B cell (primary cell): ENCODE measurements at regions not wholly inside any gene's neighbourhood (a gene's known extent, or its start where the extent isn't known, plus 50 kb on each side); places are given as distances from the start of the nearest gene placed in this dataset.

Source experiments
- ATAC-seq: fragments of 200-7000 bp; cut with Tn5 transposase; one replicate; pipeline ENCODE4 v1.10.0; 2021; ENCODE audit warnings: low read depth, mild to moderate bottlenecking, moderate number of reproducible peaks, moderate library complexity
- CTCF ChIA-PET: fragments of 350-600 bp; sonication (Branson Sonifier 250); formaldehyde crosslinking; loops from one replicate; lab custom pipeline; 2021; ENCODE audit warnings: antibody characterized with exemption, inconsistent platforms; lab: Charles Lee
- POLR2A ChIA-PET: fragments of 350-600 bp; sonication (Branson Sonifier 250); formaldehyde crosslinking; loops from one replicate; lab custom pipeline; 2021; ENCODE audit warnings: antibody characterized with exemption; lab: Charles Lee
- DNase-seq: peaks from one replicate; pipeline ENCODE4 v3.0.0; 2013
- H2AFZ ChIP-seq: 2 replicates; pipeline ENCODE4 v1.6.1; 2012; ENCODE audit warnings: mild to moderate bottlenecking, low read depth, low read length; ENCODE audit not compliant: insufficient read depth, poor library complexity, severe bottlenecking
- H3K27ac ChIP-seq, 2 donors: 1 replicate in 1 of 2; 2 replicates in 1 of 2; pipeline ENCODE4 v1.5.1; 2012 to 2013; ENCODE audit warnings: low read length in 2 of 2, mild to moderate bottlenecking in 2 of 2, moderate library complexity in 1 of 2
- H3K27me3 ChIP-seq, 4 experiments: fragments of 200-600 bp in 1 of 4; sonication (generic) in 1 of 4; replicated peaks in 1 of 4; 1 replicate in 2 of 4; 2 replicates in 2 of 4; pipeline versions ENCODE4 v1.6.1 to v1.7.0; 2013 to 2016; ENCODE audit warnings: low read length in 3 of 4, mild to moderate bottlenecking in 2 of 4, mixed read lengths in 1 of 4, moderate library complexity in 1 of 4; ENCODE audit not compliant: insufficient read depth in 4 of 4, control insufficient read depth in 3 of 4; ENCODE audit errors: control extremely low read depth in 1 of 4
- H3K36me3 ChIP-seq, 2 experiments: replicated peaks in 1 of 2; 1 replicate in 1 of 2; 2 replicates in 1 of 2; pipeline versions ENCODE4 v1.6.1 to v1.7.1; 2013; ENCODE audit warnings: low read length in 1 of 2; ENCODE audit not compliant: insufficient read depth in 2 of 2, control insufficient read depth in 1 of 2; ENCODE audit errors: control extremely low read depth in 1 of 2, extremely low read depth in 1 of 2
- H3K4me1 ChIP-seq, 2 donors: fragments of 200-600 bp in 1 of 2; sonication (generic) in 1 of 2; 1 replicate in 1 of 2; 2 replicates in 1 of 2; pipeline versions ENCODE4 v1.5.1 to v1.6.1; 2013 to 2017; ENCODE audit warnings: low read length in 2 of 2; ENCODE audit not compliant: control insufficient read depth in 2 of 2, insufficient read depth in 2 of 2
- H3K4me2 ChIP-seq: replicated peaks from 2 replicates; pipeline ENCODE3; 2012; ENCODE audit warnings: mild to moderate bottlenecking, low read depth, low read length; ENCODE audit not compliant: poor library complexity, severe bottlenecking
- H3K4me3 ChIP-seq, 5 experiments: fragments of 200-600 bp in 1 of 5; sonication (generic) in 1 of 5; 1 replicate in 3 of 5; 2 replicates in 2 of 5; pipeline versions ENCODE4 v1.5.1 to v1.7.0; 2011 to 2016; ENCODE audit warnings: low read length in 4 of 5, mild to moderate bottlenecking in 4 of 5, low read depth in 2 of 5, control low read depth in 1 of 5, moderate library complexity in 1 of 5; ENCODE audit not compliant: insufficient read depth in 1 of 5; ENCODE audit errors: control extremely low read depth in 1 of 5, extremely low read depth in 1 of 5
- H3K79me2 ChIP-seq: fragments of 200-600 bp; sonication (generic); one replicate; pipeline ENCODE4 v1.6.0; 2016; ENCODE audit warnings: low read length; ENCODE audit not compliant: control insufficient read depth, insufficient read depth
- H3K9ac ChIP-seq: fragments of 200-600 bp; sonication (generic); 2 replicates; pipeline ENCODE4 v1.6.1; 2017; ENCODE audit warnings: mild to moderate bottlenecking, low read length, moderate library complexity
- H3K9me3 ChIP-seq, 3 donors: one replicate each; pipeline versions ENCODE4 v1.6.1 to v1.7.1; 2013; ENCODE audit warnings: low read length in 2 of 3; ENCODE audit not compliant: control insufficient read depth in 2 of 3, insufficient read depth in 1 of 3; ENCODE audit errors: control extremely low read depth in 1 of 3
- H4K20me1 ChIP-seq: 2 replicates; pipeline ENCODE4 v1.6.0; 2012; ENCODE audit warnings: mild to moderate bottlenecking, low read length; ENCODE audit not compliant: insufficient read depth, control insufficient read depth, poor library complexity, severe bottlenecking
- H3K27ac Mint-ChIP-seq: one replicate; pipeline ENCODE4 v1.8.0; 2021; ENCODE audit warnings: mixed read lengths
- H3K27me3 Mint-ChIP-seq: one replicate; pipeline ENCODE4 v1.8.0; 2021; ENCODE audit warnings: mixed read lengths
- H3K4me1 Mint-ChIP-seq: one replicate; pipeline ENCODE4 v1.8.0; 2021; ENCODE audit warnings: mixed read lengths
- H3K4me3 Mint-ChIP-seq: one replicate; pipeline ENCODE4 v1.8.0; 2021; ENCODE audit warnings: mixed read lengths
- H3K9me3 Mint-ChIP-seq: one replicate; pipeline ENCODE4 v1.8.0; 2022; ENCODE audit warnings: mixed read lengths; ENCODE audit not compliant: insufficient read depth
- EZH2 ChIP-seq: IDR thresholded peaks from 2 replicates; pipeline ENCODE4 v1.6.1; 2012; ENCODE audit warnings: borderline replicate concordance, low read depth, mild to moderate bottlenecking, moderate library complexity, low read length; ENCODE audit not compliant: insufficient read depth, poor library complexity, severe bottlenecking
- WGBS: methylation state at CpG from one replicate; pipeline ENCODE4 v1.1.5; 2013; ENCODE audit warnings: missing lambda C conversion rate; ENCODE audit not compliant: insufficient coverage; 5-methylcytosine and 5-hydroxymethylcytosine counted together
- intact Hi-C: fragments of 100-400 bp; cut with micrococcal nuclease; formaldehyde crosslinking; loops from one replicate; pipeline ENCODE4 v1.10.0; 2022
- TF ChIP-seq, protein P1 (sequence below): fragments of 200-600 bp; IDR thresholded peaks from one replicate; pipeline ENCODE4 v1.8.0; 2022; ENCODE audit warnings: antibody characterized with exemption, mild to moderate bottlenecking

DNA sequence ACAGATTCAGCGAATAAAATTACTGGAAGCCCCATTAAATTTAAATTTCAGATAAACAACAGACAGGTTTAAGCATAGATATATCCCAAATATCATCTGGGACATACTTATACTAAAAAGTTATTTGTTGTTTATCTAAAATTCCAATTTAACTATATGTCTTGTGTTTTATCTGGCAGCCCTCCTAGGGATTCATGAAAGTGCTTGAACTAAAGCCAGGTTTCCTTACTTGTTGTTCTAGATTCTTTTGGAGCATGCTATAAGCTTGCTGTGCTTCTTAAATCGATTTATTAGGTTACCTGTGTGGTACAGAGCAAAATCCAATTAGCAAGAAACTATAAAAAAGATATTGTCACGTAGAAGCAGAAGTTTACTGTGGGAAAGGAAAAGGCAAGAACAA is 202.5 kb upstream of the GMDS start:
- CTCF ChIA-PET, result interaction anchor here (0.7 to 2.6 kb wide), 8 partner anchors 9 to 852 kb away, joined by 3 to 16 read pairs (median 4); no protein-coding TSS in a partner anchor
- Histone ChIP-seq H3K4me1 (no peaks in the 10 kb centered on the region), H2AFZ (no peak overlapping the region), H3K4me3 (no peak overlapping the region), H3K9me3 (no peaks in the 10 kb centered on the region), H4K20me1 (no peaks in the 10 kb centered on the region), H3K79me2 (no peaks in the 10 kb centered on the region), H3K27me3 (no peaks in the 10 kb centered on the region), H3K9ac (no peak overlapping the region), H3K27ac (no peak overlapping the region), H3K4me2 (no peak overlapping the region), H3K36me3 (no peaks in the 10 kb centered on the region)
- H3K27me3 Mint-ChIP-seq, result peaks cover 13% of the 10 kb centered on the region
- H3K4me3 Mint-ChIP-seq, result no peak overlapping the region
- H3K9me3 Mint-ChIP-seq, result no peaks in the 10 kb centered on the region
- ATAC-seq (no peak), DNase-seq (no peak)
- intact Hi-C loops, result loop anchor here (1.0 to 10.0 kb wide), 2 partner anchors 253 to 852 kb away; no protein-coding TSS in a partner anchor
- POLR2A ChIA-PET, result no interaction called here
- H3K4me1 Mint-ChIP-seq, result peaks cover 5% of the 10 kb centered on the region
- WGBS, result 81% methylated on average over 2 of the region's 3 CpGs
- TF ChIP-seq EZH2, result no peak
- TF ChIP-seq, protein P1, sequence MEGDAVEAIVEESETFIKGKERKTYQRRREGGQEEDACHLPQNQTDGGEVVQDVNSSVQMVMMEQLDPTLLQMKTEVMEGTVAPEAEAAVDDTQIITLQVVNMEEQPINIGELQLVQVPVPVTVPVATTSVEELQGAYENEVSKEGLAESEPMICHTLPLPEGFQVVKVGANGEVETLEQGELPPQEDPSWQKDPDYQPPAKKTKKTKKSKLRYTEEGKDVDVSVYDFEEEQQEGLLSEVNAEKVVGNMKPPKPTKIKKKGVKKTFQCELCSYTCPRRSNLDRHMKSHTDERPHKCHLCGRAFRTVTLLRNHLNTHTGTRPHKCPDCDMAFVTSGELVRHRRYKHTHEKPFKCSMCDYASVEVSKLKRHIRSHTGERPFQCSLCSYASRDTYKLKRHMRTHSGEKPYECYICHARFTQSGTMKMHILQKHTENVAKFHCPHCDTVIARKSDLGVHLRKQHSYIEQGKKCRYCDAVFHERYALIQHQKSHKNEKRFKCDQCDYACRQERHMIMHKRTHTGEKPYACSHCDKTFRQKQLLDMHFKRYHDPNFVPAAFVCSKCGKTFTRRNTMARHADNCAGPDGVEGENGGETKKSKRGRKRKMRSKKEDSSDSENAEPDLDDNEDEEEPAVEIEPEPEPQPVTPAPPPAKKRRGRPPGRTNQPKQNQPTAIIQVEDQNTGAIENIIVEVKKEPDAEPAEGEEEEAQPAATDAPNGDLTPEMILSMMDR, result no peak
- H3K27ac Mint-ChIP-seq, result no peak overlapping the region

DNA sequence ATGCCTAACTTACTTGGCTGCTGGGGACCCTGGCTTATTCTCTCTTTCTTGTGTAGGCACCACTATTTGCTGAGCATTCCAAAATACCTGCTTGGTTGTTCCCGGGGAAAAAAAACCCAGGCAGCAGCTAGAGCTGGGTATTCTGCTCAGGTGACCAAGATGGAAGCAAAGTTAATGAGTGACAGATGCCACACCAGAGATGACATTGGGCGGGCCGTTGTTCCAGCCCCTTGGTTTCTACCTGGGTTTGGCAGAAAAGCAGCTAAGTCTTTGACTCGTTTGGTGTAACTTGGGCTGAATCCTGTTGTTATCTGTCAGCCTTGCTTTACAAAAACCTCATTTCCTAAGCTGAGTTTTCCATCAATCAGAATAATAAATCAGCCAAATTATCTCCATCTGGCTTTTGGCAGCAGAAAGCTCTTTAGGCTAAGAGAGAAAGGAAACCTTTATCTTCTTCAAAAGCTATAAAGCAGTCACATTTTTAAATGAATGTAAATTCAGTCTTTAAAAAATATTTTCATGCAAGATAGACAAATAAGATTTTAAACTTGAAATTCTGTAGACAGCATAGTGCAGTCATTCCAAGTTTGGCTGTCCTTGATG is 202.0 kb upstream of the GMDS start:
- WGBS, result 96% methylated on average over 3 of the region's 4 CpGs
- ATAC-seq (no peak), DNase-seq (no peak)
- POLR2A ChIA-PET, result no interaction called here
- Mint-ChIP-seq H3K4me1 (peaks cover 5% of the 10 kb centered on the region), H3K27me3 (peaks cover 11% of the 10 kb centered on the region), H3K27ac (no peak overlapping the region), H3K9me3 (no peaks in the 10 kb centered on the region), H3K4me3 (no peak overlapping the region)
- TF ChIP-seq, protein P1, result no peak
- TF ChIP-seq EZH2, result no peak
- H3K4me1 ChIP-seq, result no peaks in the 10 kb centered on the region
- H3K9ac ChIP-seq, result no peak overlapping the region
- H3K36me3 ChIP-seq, result no peaks in the 10 kb centered on the region
- H2AFZ ChIP-seq, result no peak overlapping the region
- H3K27me3 ChIP-seq, result no peaks in the 10 kb centered on the region
- H3K4me3 ChIP-seq, result no peak overlapping the region
- no peaks in the 10 kb centered on the region for H3K79me2 ChIP-seq
- CTCF ChIA-PET, result interaction anchor here (1.0 to 2.6 kb wide), 3 partner anchors 9 to 852 kb away, joined by 3 to 16 read pairs (median 12); no protein-coding TSS in a partner anchor
- H4K20me1 ChIP-seq, result no peaks in the 10 kb centered on the region
- no peaks in the 10 kb centered on the region for H3K9me3 ChIP-seq
- no peak overlapping the region for H3K27ac ChIP-seq
- intact Hi-C loops, result loop anchor here (10.0 kb wide), 1 partner anchor 253 kb away; no protein-coding TSS in a partner anchor
- H3K4me2 ChIP-seq, result no peak overlapping the region
